HG03432 (cell line): ENCODE measurements at regions not wholly inside any gene's neighbourhood (a gene's known extent, or its start where the extent isn't known, plus 50 kb on each side); places are given as distances from the start of the nearest gene placed in this dataset.

Source experiments
- ATAC-seq: cut with Tn5 transposase; IDR thresholded peaks from one replicate; pipeline ENCODE4 v1.9.1; 2021; ENCODE audit warnings: mild to moderate bottlenecking, moderate library complexity; ENCODE audit not compliant: unreplicated experiment

GRCh38 chr15:101124731-101125451 is 127.0 kb downstream of the CHSY1 start:
- ATAC-seq = no peak

- ATAC-seq = no peak
Observed at GRCh38 chr15:101123222-101123910, 128.5 kb downstream of the CHSY1 start.

DNA sequence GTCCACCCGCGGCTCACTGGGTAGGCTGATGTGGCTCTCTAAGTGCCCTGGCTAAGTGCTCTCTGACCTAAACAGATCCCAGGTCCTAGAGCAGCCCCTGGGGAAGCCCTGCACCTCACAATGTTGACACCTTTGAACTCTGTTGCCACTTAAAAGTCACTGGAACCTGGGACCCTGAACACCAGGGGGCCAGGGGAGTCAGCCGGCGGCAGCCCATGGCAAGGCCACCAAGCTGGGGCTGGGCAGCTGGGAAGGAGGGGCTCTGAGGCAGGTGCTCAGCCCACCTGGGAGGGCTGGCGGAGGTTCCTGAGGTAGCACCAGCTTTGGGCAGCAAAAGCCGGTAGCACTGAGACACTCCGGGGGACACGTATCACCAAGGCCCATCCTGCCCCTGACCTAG is 129.0 kb downstream of the CHSY1 start:
- no peak for ATAC-seq

DNA sequence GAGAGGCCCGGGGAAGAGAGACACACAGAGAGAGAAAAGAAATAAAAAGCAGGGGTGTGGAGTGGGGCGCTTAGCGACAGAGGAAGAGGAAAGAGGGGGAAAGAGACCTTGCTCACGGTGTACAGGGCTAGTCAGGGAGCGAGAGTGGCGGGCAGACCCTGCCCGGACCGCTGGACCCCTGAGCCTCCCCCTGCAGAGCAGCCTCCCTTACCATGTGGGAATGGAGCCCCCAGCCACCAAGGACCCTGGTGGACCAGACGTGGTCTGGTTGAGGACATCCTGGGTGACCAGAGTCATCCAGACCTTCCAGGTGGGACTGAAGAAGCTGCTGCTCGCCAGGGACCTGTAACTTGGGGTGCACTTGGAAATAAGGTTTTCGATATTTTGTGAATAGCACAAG is 129.6 kb downstream of the CHSY1 start:
- no peak for ATAC-seq

- peak; percentile 80 for ATAC-seq
Observed at GRCh38 chr15:101121511-101122090, 130.2 kb downstream of the CHSY1 start.

GRCh38 chr15:101120987-101121386 is 130.9 kb downstream of the CHSY1 start:
- no peak for ATAC-seq

DNA sequence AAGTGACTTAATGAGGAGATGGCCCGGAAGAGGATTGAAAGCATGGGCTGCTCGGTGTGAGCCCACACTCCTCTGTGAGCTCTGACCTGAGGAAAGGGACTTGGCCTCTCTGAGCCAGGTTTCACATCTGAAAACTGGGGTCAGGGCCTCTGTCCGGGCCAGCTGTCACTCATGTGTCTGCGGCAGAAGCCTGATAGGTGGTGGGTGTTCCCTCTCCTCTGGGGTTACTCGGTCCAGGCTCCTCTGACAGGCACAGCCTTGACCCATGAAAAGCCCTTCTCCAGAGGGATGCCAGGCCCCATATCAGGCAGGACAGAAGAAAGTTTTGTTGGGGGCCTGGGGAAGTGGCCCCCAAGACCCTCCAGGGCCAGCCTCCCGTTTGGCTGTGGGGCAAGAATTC is 131.4 kb downstream of the CHSY1 start:
- ATAC-seq = no peak
